ENCODE measurements at regions not wholly inside any gene's neighbourhood (a gene's known extent, or its start where the extent isn't known, plus 50 kb on each side); places are given as distances from the start of the nearest gene placed in this dataset.
A peak's percentile ranks its signal among the peaks of the same experiment; 100 is the strongest.

GRCh38 chr15:96268442-96269204, 61.9 kb upstream of the NR2F2 start:
- TF ChIP-seq, protein P1, sequence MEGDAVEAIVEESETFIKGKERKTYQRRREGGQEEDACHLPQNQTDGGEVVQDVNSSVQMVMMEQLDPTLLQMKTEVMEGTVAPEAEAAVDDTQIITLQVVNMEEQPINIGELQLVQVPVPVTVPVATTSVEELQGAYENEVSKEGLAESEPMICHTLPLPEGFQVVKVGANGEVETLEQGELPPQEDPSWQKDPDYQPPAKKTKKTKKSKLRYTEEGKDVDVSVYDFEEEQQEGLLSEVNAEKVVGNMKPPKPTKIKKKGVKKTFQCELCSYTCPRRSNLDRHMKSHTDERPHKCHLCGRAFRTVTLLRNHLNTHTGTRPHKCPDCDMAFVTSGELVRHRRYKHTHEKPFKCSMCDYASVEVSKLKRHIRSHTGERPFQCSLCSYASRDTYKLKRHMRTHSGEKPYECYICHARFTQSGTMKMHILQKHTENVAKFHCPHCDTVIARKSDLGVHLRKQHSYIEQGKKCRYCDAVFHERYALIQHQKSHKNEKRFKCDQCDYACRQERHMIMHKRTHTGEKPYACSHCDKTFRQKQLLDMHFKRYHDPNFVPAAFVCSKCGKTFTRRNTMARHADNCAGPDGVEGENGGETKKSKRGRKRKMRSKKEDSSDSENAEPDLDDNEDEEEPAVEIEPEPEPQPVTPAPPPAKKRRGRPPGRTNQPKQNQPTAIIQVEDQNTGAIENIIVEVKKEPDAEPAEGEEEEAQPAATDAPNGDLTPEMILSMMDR (IDR thresholded peaks at IDR 0.05; ENCODE audit: control insufficient read depth, insufficient read depth, low read depth, low read length, missing control alignments): no peak
- no peak overlapping the region for H3K4me3 ChIP-seq (ENCODE audit: control insufficient read depth, low read depth, low read length)
- no peak for DNase-seq (ENCODE audit: low read depth)

GRCh38 chr15:96270581-96271172, 59.8 kb upstream of the NR2F2 start:
- H3K4me3 ChIP-seq (ENCODE audit: control insufficient read depth, low read depth, low read length): no peak overlapping the region
- no peak for DNase-seq (ENCODE audit: low read depth)
- TF ChIP-seq, protein P1 (IDR thresholded peaks at IDR 0.05; ENCODE audit: control insufficient read depth, insufficient read depth, low read depth, low read length, missing control alignments): no peak

DNA sequence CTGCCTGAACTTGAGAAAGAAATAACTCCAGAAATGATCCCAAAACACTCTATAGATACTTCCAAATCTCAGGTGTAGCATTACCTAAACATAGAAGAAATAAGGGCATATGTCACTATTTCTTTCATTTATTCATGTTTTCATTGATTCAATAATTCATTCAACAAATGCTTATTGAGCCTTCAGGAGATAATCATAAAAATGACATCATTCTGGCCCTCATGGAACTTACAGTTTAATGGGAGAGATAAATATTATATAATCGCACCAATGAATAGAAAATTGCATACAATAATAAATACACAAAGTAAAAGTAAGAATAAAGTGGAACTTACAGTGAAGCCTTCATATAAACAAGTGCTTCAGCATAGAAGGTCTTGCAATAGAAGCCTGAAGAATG, 58.1 kb upstream of the NR2F2 start:
- TF ChIP-seq, protein P1 (IDR thresholded peaks at IDR 0.05; ENCODE audit: control insufficient read depth, insufficient read depth, low read depth, low read length, missing control alignments): no peak
- no peak for DNase-seq (ENCODE audit: low read depth)
- H3K4me3 ChIP-seq (ENCODE audit: control insufficient read depth, low read depth, low read length): no peak overlapping the region

DNA sequence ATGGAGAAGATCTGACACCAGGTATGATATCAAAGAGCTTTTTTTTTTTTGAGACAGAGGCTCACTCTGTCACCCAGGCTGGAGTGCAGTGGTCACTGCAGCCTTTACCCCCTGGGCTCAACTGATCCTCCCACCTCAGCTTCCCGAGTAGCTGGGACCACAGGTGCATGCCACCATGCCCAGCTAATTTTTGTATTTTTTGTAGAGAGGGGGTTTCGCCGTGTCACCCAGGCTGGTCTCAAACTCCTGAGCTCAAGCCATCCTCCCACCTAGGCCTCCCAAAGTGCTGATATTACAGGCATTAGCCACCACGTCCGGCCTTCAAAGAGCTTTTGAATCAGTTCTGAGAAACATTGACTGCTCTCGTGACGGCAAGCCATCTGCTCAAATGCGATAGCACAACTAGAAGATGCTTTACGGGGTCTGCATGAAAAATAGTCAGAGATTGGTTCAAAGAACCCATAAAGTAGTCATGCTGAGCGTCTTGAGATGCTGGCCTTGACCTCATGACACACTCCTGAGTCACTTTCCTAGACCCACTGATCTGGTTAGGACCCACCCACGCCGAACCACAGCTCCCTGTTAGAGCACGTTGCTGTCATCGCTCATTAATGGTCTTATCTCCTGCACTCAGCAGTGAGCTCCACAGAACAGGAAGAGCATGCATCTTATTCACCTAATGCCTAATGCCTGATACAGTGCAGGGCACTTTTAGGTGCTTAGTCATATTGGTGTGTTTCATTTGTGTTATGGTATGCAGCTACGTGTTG, 57.0 kb upstream of the NR2F2 start:
- TF ChIP-seq, protein P1 (IDR thresholded peaks at IDR 0.05; ENCODE audit: control insufficient read depth, insufficient read depth, low read depth, low read length, missing control alignments): no peak
- no peak overlapping the region for H3K4me3 ChIP-seq (ENCODE audit: control insufficient read depth, low read depth, low read length)
- peak; percentile 91 for DNase-seq (ENCODE audit: low read depth)

DNA sequence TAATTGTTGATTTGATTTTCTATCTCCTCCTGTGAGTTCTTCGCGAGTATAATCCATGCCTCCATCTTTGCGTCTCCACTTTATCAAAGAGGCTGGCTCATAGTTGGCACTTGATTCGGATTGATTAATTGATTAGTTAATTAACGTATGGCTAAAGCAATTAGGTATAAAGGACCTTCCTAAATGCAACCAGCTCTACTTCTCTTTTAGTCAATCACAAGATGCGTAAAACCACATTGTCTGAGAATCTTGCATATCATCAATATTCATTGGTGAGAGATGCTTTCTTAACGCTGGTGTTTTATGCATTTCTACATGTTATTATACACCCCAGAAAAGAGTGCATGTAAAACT, 56.4 kb upstream of the NR2F2 start:
- DNase-seq (ENCODE audit: low read depth): no peak
- TF ChIP-seq, protein P1 (IDR thresholded peaks at IDR 0.05; ENCODE audit: control insufficient read depth, insufficient read depth, low read depth, low read length, missing control alignments): no peak
- H3K4me3 ChIP-seq (ENCODE audit: control insufficient read depth, low read depth, low read length): no peak overlapping the region

DNA sequence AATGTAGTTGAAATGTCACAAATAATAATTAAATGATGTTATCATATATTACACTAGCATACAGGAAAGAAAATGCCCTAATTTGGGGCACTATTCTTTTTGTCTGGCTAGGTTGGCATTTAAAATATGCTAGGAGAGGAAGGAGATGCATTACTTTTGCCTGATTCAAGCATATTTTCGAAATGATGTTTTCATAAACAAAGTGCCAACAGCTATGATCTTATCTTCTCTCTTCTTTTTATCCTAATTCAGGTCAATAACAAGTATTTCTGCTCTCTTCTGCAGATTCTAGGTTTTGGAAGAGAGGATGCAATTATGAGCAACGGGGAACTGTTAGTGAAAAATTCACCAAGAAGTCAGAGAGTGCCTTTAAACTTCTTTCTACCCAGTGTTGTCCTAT, 55.8 kb upstream of the NR2F2 start:
- no peak overlapping the region for H3K4me3 ChIP-seq (ENCODE audit: control insufficient read depth, low read depth, low read length)
- TF ChIP-seq, protein P1 (IDR thresholded peaks at IDR 0.05; ENCODE audit: control insufficient read depth, insufficient read depth, low read depth, low read length, missing control alignments): no peak
- DNase-seq (ENCODE audit: low read depth): no peak

All from AG09309 (cell line).